Dedifferentiated amniotic fluid mesenchymal stem cell (primary cell): ENCODE measurements at regions not wholly inside any gene's neighbourhood (a gene's known extent, or its start where the extent isn't known, plus 50 kb on each side); places are given as distances from the start of the nearest gene placed in this dataset.
"Not testable (repeated sequence)": the region's sequence is repeated elsewhere in the genome, so short reads cannot be mapped to it uniquely, and the experiment has no call there.

Source experiments
- DNase-seq: peaks from one replicate; pipeline ENCODE4 v3.0.0-alpha.2; 2016; ENCODE audit errors: extremely low spot score

DNA sequence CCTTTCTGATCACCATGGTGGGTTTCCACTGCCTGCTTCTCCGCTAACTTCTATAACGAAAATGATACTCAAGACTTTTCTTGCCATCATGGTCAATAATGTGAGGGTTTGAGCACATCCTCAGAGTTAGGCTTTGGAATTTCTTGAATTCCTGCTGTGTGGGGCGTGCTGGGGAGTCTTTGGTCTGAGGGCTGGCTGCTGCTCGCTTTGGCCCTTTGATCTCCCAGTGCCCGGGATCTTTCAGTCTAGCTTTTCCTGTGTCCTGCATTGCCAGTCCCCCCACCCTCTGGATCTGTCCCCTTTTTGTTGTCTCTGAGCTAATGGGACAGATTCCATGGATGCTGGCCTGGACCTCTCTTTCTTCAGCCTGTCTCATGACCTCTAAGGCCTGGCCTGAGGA lies 182.6 kb downstream of the NPIPA7 start:
- DNase-seq: not testable (repeated sequence)

DNA sequence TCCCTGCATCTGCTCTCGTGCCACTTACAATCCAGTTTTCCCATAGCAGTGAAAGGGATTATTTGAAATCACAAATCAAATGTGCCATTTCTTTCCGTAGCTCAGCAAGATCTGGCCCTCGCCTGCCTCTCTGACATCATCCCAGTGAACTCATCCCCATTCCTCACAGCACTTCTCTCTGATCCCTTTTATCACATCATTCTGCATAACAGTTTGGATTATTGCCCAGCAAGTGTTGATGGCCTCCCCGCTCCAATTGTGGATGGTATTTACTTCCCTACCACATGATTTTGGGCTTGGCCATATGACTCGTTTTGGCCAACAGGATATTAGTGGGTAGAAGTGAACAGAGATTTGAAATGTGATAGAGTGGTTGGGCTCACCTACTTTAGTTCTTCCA lies 185.0 kb downstream of the NPIPA7 start:
- DNase-seq: not testable (repeated sequence)

DNA sequence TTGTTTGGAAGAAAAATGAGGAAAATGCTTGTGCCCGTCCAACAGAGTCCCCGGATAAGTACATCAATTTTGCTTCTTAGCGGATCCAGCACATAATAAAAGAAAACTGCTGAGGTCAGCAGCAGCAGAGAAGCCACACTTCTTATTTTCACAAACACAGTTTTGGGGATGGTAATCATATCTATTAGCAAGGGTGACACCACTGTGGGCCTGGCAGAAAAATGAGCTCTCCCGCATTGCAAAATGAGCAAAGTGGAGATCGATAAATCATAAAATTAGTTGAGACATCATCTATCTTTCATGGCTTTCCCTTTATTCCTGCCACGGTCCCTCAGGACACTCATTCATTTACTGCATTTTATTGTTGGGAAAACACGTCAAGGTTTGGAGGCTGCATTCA lies 186.4 kb downstream of the NPIPA7 start:
- not testable (repeated sequence) for DNase-seq

DNA sequence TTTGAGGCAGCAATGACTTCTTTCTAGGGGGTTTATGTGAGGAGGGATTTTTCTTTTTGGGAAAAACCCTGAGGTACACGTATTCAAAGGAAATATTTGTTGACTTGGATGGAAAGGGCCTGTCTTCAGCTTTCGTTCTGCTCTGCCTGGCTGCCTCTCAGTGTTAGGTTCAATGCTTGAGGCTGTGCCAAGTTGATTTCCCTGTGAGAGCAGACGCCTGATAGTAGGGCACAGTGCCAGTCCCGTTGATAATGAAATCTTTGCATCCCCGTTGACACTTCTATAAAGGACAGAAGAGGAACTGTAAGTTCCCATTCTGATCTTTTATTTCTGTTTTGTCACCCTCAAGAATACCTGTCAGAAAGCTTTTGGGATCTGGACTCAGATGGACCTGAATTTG lies 191.1 kb downstream of the NPIPA7 start:
- DNase-seq: not testable (repeated sequence)

DNA sequence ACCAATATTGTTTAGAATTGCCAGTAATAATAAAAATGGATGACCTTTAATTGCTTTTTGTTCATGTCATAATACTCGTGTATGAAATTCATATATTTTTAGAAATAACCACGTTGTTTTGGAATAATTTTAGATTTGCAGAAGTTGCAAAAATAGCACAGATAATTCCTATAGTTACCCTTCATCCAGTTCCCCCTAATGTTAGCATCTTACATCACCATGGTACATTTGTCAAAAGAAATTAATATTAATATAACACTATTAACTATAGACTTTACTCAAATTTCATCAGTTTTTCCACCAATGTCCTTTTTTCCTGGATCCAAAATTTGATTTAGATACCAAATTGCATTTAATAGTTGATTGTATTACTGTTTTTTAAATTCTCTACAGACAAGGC lies 191.9 kb downstream of the NPIPA7 start:
- DNase-seq: not testable (repeated sequence)

DNA sequence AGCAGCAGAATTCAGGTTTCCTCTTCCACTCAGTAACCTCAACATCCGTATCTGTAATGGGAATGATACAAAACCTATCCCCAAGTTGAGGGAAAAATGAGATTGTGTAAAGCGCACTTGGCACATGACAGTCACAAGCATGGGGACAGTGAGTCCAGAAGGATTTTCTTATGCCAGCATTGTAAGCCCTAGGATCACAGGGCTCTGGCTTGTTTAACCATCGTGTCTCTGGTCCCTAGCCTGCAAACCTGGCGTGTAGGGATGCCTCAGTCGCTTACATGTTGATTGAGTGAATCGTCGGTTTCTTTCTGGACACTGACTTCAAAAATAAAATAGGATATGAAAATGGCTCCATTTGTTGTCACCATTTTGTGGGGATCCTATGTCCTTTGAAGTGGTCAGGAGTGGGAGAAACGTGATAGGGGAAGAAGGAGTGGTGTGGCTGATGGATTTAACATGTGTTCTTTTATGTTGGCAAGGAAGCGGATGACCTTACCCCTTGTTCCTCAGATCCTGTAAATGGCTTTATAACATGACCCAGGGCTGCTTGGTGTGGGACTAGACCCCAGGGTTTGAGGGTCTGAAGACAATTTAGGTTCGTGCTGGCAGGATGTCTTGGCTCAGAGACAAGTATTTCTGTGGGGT lies 193.3 kb downstream of the NPIPA7 start:
- not testable (repeated sequence) for DNase-seq

DNA sequence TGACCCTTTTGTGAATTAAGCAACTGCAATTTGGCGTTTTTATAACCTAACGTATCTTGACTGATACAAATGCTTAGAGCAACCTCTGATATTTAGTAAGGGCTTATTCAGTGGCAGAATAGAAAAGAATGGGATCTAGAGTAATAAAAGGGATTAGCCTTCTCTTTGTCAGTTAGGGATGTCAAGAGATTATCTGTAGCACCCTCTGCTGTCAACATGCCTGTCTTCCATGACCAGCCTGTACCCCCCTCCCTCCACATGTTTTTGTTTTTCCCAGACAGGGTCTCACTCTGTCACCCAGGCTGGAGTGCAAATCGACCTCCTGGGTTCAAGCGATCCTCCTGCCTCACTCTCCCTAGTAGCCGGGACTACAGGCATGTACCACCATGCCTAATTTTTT lies 198.1 kb downstream of the NPIPA7 start:
- DNase-seq: not testable (repeated sequence)

DNA sequence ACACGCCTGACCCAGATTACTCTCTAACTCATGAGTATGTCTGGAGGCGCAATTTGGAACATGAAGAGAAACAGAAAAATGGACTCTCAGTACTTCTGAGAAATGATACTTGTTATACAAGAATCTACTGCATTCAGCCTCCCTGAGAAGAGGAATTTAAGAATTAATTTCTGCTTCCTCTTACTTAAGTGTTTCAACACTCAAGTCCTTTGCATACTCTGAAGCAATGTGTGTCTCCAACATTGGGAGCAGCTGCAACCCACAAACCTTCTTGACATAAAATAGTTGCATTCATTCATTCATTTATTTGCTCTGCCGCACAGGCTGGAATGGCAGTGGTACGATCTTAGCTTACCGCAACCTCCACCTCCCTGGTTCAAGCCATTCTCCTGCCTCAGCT lies 199.8 kb downstream of the NPIPA7 start:
- no peak for DNase-seq

DNA sequence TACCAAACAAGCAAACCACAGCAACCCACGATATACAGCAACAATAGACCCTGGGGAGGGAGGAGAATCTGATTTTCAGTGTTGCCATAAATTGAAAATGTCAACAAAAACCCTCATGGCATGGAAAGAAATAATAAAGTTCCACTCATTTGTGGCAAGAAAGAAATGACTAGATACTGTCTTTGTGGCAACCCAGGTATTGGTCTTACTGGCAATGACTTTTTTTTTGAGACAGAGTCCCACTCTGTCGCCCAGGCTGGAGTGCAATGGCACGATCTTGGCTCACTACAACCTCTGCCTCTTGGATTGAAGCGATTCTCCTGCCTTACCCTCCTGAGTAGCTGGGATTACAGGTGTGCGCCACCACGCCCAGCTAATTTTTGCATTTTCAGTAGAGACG lies 204.0 kb downstream of the NPIPA7 start:
- not testable (repeated sequence) for DNase-seq

DNA sequence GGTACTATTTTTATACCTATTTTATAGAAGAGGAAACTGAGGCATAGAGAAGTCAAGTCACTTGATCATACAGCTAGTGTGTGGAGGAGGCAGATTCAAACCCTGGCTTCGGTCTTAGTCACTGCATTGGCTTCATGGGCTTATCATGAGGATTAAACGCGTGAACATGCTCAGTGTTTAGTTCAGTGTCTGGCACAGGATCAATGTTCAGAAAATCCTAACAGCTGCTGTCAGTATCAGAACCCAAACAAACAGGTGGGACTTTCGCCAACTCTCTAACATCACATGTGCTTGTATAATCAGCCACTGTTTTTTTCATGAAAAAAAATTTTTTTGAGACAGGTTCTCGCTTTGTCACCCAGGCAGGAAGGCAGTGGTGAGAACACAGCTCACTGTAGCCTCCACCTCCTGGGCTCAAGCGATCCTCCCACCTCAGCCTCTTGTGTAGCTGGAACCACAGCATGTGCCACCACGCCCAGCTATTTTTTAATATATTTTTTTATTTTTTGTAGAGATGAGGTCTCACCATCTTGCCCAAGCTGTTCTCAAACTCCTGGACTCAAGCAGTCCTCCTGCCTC lies 207.2 kb downstream of the NPIPA7 start:
- DNase-seq: not testable (repeated sequence)

DNA sequence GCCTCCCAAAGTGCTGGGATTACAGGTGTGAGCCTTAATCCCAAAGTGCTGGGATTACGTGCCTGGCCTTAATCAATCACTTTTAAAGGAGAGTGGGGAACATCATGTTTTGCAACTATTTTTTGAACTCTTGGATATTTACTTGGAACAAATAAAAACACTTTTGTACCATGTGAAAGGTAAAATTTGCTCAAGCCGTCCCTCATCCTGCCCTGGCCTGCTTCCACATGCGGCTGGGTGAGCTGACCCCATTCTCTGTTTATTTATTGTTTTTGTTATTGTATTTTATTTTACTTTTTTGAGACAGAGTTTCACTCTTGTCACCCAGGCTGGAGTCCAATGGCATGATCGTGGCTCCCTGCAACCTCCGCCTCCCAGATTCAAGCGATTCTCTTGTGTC lies 208.0 kb downstream of the NPIPA7 start:
- not testable (repeated sequence) for DNase-seq

DNA sequence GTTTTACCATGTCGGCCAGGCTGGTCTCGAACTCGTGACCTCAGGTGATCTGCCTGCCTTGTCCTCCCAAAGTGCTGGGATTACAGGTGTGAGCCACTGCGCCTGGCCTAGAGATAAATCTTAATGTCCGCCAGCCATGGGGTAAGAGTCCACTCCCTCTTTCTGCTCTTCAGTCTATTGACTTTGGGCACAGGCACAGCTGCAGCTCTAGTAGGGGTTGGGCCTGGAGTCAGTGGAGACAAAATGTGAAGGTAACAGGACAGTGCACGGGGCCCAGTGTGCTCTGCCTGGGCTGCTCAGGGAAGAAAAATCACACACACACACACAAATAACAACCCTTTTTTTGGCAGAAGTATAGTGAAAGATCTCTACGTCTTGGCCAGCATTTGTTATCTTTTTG lies 209.5 kb downstream of the NPIPA7 start:
- not testable (repeated sequence) for DNase-seq

DNA sequence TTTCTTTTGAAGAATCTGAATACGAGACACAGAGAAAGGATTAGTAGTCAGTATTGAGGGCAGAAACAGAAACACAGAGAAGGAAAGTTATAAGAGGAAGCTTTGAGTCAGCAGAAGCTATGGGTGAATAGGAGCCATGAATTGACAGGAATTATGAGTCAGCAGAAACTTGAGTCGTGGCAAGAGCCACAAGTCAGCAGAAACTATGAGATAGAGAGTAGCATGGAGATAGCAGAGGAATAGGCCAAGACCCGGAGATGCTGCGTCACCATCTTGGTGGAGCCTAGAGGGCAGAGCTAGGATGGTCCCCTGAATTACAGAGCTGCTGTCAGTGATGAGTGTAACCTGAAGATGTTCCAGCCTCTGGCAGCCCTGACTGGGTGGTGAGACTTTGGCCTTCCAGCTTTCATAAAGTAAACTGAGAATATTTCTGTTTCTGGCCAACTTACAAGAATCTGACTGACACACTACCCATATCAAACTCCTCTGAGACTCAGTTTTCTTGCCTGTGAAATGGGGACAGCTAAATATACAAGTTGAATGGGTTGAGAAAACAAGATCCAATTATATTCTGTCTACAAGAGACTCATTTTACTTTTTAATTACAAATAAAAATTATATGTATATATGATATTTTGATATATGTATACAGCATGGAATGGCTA lies 211.8 kb downstream of the NPIPA7 start:
- not testable (repeated sequence) for DNase-seq

DNA sequence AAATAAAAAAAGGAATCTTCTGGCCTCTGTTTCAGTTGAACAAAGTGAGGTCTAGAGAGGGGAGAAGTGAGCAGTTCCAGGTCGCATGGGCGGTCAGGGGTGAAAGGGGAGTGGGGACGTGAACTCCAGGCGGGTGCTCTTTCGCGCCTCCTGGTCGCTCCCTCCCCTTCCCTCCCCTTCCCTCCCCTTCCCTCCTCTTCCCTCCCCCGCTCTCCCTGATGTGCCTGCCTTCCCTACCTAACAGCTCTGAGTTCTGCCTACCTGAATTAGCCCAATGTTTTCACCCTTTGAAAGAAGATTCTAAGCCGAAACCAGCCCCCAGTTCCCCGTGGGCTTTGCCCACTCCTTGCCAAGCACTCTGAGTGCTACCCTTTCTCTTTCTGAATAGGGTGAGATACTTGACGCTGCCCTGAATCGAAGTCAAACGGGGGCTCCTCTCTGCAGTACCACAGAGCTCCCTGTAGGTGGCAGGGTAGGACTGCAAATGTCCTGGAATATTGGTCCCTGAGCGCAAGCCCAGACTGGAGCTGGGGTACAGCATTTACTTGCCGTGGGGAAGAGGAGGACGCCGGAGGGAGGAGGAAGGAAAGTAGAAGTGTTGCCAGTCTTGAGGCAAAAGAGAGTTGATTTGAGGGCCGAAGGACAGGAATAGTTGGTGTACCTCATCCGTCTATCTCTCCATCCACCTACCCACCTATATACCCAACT lies 214.4 kb downstream of the NPIPA7 start:
- not testable (repeated sequence) for DNase-seq

DNA sequence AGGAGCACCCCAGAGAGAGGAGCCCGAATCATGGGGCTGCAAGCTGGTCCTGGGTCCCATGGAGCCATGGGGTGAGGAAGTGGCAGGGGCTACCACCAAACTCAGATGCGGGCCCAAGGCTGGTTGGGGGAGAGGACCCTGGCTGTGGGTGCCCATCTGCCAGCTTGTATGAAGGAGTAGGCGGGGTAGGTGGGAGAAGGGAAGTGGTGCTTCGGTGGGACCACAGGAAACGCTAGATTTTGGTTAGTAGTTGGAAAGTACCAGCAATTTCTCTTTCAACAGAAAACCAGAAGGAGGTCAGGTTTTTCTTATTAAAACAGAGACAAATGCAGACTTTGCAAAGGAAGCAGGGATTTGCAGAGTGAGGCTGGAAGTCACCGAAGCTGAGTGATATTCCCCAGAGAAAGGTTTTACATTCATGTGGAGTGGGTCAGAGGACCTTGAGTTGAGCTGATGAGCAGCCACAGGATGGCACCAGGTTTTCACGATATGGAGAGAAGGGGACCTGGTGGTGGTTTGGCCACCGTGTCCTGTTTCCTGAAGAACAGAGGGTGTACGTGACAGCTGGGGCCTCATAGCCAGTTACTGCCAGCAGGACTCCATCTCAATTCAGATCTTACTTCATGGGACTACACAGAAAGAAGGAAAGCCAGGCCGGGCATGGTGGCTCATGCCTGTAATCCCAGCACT lies 216.2 kb downstream of the NPIPA7 start:
- DNase-seq: not testable (repeated sequence)

DNA sequence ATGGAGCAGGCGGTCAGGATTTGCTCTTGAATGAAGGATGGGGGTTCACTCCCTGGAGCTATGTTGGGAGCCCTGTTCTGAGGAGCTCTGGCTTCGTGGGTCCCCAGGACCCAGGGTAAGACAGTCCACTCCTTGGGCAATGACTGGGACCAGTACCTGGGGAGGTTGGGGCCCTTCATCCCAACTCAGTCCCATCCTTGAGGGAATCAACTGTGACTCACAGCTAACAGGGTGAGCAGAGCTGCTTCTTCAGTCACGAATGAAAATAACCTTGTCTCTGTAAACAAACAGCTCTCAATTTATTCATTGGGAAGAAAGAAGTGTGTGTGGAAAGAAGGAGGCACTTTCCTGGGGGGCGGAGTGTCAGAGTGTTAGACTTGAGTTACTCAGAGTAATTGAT lies 222.3 kb downstream of the NPIPA7 start:
- not testable (repeated sequence) for DNase-seq

DNA sequence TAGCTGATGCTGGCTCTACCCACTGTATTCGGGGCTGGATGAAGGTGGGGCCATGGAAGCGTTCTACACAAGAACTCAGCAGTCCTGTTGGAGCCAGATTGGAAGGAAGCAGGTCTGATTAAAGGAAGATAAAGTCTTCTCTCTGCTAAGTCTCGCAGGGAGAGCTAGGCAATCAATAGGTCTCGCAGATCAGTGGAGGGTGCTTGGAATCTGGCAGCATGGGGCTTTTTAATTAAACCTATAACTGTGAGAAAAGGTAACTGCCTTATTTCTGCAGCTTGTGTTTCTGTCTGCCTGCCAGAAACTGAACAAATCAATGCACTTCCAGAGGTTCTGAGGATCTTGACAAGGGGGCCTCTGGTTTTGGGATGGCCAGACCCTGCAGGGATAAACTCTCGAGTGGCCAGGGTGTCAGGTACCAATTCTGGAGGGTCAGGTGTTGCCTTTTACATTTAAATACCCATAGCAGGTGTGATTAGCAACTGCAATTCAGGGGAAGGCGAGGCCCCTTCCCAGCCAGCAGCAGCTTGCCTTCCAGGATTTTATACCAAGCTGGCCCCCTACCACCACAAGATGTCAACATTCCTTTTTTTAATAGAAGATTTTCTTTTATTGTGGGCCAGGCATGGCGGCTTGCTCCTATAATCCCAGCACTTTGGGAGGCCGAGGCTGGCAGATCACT lies 228.6 kb downstream of the NPIPA7 start:
- not testable (repeated sequence) for DNase-seq

DNA sequence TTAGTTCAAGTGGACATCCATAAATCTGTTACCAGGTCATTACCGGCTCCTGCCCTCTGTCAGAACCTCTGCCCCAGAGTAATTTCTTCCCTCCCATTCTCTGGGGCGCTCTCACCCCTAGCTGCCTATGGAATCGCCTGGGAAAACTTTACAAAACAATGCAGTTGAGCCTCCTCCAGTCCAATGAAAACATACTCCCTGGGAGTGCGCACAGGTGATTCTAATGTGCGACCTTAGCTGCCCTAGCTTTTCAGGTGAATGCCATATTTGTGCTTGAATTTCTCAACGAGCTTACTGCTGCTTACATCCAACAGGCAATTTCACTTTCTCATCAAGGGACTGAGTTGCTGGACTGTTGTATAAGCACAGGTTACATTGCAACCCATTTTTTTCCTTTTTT lies 230.7 kb downstream of the NPIPA7 start:
- not testable (repeated sequence) for DNase-seq

DNA sequence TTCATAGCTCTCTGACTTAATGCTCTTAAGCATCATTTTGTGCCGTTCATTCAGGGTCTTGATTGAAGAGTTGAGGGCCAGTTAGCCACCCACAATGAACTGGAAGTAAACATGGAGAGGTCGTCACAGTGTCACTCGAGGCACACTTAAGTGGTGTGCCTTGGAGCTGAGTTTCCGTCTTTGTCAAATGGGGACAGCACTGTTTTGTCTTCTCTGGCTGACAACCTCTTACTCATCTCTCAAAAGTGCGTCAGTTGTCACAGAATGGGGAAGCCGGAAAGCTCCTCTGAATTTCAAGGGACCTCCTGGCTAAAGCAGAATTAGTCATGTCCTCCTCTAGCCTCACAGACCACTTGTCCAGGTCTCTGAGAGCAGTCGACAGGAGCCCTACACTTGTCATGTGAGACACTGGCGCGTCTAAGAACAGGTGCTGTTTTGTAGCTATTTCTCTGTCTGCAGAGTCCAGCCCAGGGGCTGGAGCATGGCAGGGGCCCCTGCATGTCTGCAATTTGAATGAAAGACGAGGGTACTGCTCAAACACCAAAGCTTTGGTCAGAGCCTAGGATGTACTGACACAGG lies 231.5 kb downstream of the NPIPA7 start:
- not testable (repeated sequence) for DNase-seq

DNA sequence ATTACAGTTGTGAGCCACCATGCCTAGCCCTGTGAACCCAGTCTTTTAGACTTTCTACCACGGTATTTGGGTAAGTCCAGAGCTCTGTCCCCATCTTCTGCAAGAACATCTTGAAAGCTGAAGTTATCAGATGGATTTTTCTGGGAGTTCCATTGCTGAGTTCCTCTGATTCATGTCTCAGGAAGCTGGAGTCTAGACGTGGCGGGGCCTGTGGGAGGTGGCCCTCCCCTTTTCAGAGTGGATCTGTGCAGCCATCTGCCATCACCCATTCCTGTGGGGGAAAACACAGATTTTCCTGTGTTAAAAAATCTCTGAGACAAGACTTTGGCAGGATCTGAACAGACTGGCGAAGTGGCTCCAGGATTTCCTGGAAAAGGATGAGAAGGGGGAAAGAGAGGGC lies 234.3 kb downstream of the NPIPA7 start:
- DNase-seq: not testable (repeated sequence)

DNA sequence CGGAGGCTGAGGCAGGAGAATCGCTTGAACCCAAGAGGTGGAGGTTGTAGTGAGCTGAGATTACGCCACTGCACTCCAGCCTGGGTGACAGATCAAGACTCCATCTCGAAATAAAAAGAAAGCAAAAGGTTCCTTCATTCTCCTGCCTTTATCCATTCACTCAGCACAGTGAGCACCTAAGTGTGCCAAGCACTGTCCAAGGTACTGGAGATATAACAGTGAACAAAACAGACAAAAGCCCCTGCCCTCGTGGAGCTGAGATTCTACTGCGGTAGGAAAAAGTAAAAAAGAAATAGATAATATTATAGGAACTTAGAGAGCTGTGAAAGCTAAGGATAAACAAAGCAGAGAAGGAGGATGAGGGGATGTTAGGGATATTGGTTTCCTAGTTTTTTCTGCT lies 235.5 kb downstream of the NPIPA7 start:
- DNase-seq: not testable (repeated sequence)
